WTC11 (cell line): ENCODE measurements at regions not wholly inside any gene's neighbourhood (a gene's known extent, or its start where the extent isn't known, plus 50 kb on each side); places are given as distances from the start of the nearest gene placed in this dataset.

ENCODE experiments used
- ATAC-seq: fragments of 200-7000 bp; cut with Tn5 transposase; 2 replicates; pipeline ENCODE4 v1.10.0; 2021; ENCODE audit warnings: mild to moderate bottlenecking, moderate library complexity
- CTCF ChIA-PET: fragments of 300-600 bp; sonication (Branson Sonifier 250); formaldehyde crosslinking; loops from one replicate; lab custom pipeline; 2021; ENCODE audit warnings: antibody characterized with exemption; lab: Charles Lee
- POLR2A ChIA-PET: fragments of 350-600 bp; sonication (Branson Sonifier 250); formaldehyde crosslinking; loops from one replicate; lab custom pipeline; 2021; ENCODE audit warnings: antibody characterized with exemption; lab: Charles Lee
- DNase-seq: peaks from one replicate; pipeline ENCODE4 v3.0.0; 2021; ENCODE audit warnings: low spot score
- H3K27ac Mint-ChIP-seq: 2 replicates; pipeline ENCODE4 v1.8.0; 2021; ENCODE audit warnings: mixed read lengths
- H3K27me3 Mint-ChIP-seq: 2 replicates; pipeline ENCODE4 v1.8.0; 2021; ENCODE audit warnings: low read depth, mild to moderate bottlenecking, moderate library complexity, mixed read lengths
- H3K36me3 Mint-ChIP-seq: 2 replicates; pipeline ENCODE4 v1.8.0; 2021; ENCODE audit warnings: mixed read lengths
- H3K4me1 Mint-ChIP-seq: 2 replicates; pipeline ENCODE4 v1.8.0; 2022; ENCODE audit warnings: mixed read lengths
- H3K4me3 Mint-ChIP-seq: 2 replicates; pipeline ENCODE4 v1.8.0; 2021; ENCODE audit warnings: mild to moderate bottlenecking, moderate library complexity, mixed read lengths
- H3K9me3 Mint-ChIP-seq: 2 replicates; pipeline ENCODE4 v1.8.0; 2021; ENCODE audit warnings: mixed read lengths
- CREM ChIP-seq: sonication (generic); formaldehyde crosslinking; IDR thresholded peaks from 2 replicates; pipeline ENCODE4 v1.8.1; 2022; ENCODE audit warnings: mild to moderate bottlenecking, missing genetic modification reagents, moderate library complexity
- ELF4 ChIP-seq: sonication (generic); formaldehyde crosslinking; IDR thresholded peaks from 2 replicates; pipeline ENCODE4 v1.8.1; 2022; ENCODE audit warnings: low read depth, mild to moderate bottlenecking, moderate library complexity, missing genetic modification reagents
- GRHL2 ChIP-seq: fragments of 250-450 bp; sonication (Bioruptor Pico); IDR thresholded peaks from 2 replicates; pipeline ENCODE4 v1.8.0; 2022; ENCODE audit warnings: mild to moderate bottlenecking, moderate library complexity; ENCODE audit not compliant: insufficient replicate concordance, severe bottlenecking
- IRF2 ChIP-seq: sonication (generic); formaldehyde crosslinking; IDR thresholded peaks from 2 replicates; pipeline ENCODE4 v1.8.0; 2022; ENCODE audit warnings: low read depth, missing genetic modification reagents, borderline replicate concordance
- KAT7 ChIP-seq: sonication (generic); formaldehyde crosslinking; IDR thresholded peaks from 2 replicates; pipeline ENCODE4 v1.8.1; 2023; ENCODE audit warnings: missing genetic modification reagents, mild to moderate bottlenecking, borderline replicate concordance
- RORB ChIP-seq: fragments of 250-450 bp; sonication (Bioruptor Pico); IDR thresholded peaks from 2 replicates; pipeline ENCODE4 v1.9.0; 2021; ENCODE audit warnings: mild to moderate bottlenecking
- TCF7 ChIP-seq: sonication (generic); formaldehyde crosslinking; IDR thresholded peaks from 2 replicates; pipeline ENCODE4 v1.8.0; 2022; ENCODE audit warnings: mild to moderate bottlenecking, low read depth, missing genetic modification reagents, moderate library complexity
- TEAD4 ChIP-seq: sonication (generic); formaldehyde crosslinking; IDR thresholded peaks from 2 replicates; pipeline ENCODE4 v1.8.0; 2022; ENCODE audit warnings: mild to moderate bottlenecking, missing genetic modification reagents
- ZNF263 ChIP-seq: sonication (generic); formaldehyde crosslinking; IDR thresholded peaks from 2 replicates; pipeline ENCODE4 v1.8.1; 2022; ENCODE audit warnings: low read depth, mild to moderate bottlenecking, moderate library complexity, missing genetic modification reagents
- ZNF317 ChIP-seq: sonication (generic); formaldehyde crosslinking; IDR thresholded peaks from 2 replicates; pipeline ENCODE4 v1.8.1; 2023; ENCODE audit warnings: low read depth, mild to moderate bottlenecking, moderate library complexity, missing genetic modification reagents, borderline replicate concordance
- TF ChIP-seq, protein P1 (sequence below): sonication (generic); formaldehyde crosslinking; conservative IDR thresholded peaks from 2 replicates; pipeline ENCODE4 v1.8.1; 2023; ENCODE audit warnings: mild to moderate bottlenecking, low read depth, missing genetic modification reagents, moderate library complexity
- TF ChIP-seq, protein P2 (sequence below): sonication (generic); formaldehyde crosslinking; IDR thresholded peaks from 2 replicates; pipeline ENCODE4 v1.8.1; 2022; ENCODE audit warnings: low read depth, missing genetic modification reagents, borderline replicate concordance
- TF ChIP-seq, protein P3 (sequence below): sonication (generic); formaldehyde crosslinking; IDR thresholded peaks from 2 replicates; pipeline ENCODE4 v1.8.1; 2022; ENCODE audit warnings: low read depth, mild to moderate bottlenecking, moderate library complexity, missing genetic modification reagents, borderline replicate concordance
- TF ChIP-seq, protein P4 (sequence below): sonication (generic); formaldehyde crosslinking; IDR thresholded peaks from 2 replicates; pipeline ENCODE4 v1.8.0; 2022; ENCODE audit warnings: missing genetic modification reagents
- TF ChIP-seq, protein P5 (sequence below): sonication (generic); formaldehyde crosslinking; IDR thresholded peaks from 2 replicates; pipeline ENCODE4 v1.8.1; 2023; ENCODE audit warnings: mild to moderate bottlenecking, missing genetic modification reagents
- TF ChIP-seq, protein P6 (sequence below): sonication (generic); formaldehyde crosslinking; IDR thresholded peaks from 2 replicates; pipeline ENCODE4 v1.8.1; 2023; ENCODE audit warnings: mild to moderate bottlenecking, missing genetic modification reagents, moderate library complexity
- TF ChIP-seq, protein P7 (sequence below): fragments of 250-450 bp; sonication (Bioruptor Pico); IDR thresholded peaks from 2 replicates; pipeline ENCODE4 v1.9.0; 2021; ENCODE audit warnings: mild to moderate bottlenecking

DNA sequence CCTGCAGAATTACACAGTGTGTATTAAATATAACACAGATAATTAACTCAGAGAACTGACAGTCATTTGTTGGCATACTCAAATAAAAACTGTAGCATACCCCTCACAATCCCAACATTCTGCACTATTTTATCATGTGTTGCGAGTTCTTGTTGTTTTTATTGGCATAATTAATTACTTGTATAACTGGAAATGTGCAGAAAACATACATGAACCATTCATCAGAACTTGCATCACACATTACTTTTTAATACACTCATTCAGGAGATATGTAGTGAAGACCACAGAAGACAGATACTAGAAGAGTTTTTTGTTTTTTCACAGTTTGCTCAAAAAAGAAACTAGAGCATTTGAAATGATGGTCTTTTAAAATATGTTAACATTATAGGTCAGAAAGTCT, 74.6 kb upstream of the NEIL3 start:
- POLR2A ChIA-PET: no interaction called here
- no peaks in the 10 kb centered on the region for H3K4me1 Mint-ChIP-seq
- CTCF ChIA-PET: no interaction called here
- H3K9me3 Mint-ChIP-seq: no peaks in the 10 kb centered on the region
- no peaks in the 10 kb centered on the region for H3K27me3 Mint-ChIP-seq
- H3K36me3 Mint-ChIP-seq: no peaks in the 10 kb centered on the region
- DNase-seq (no peak), ATAC-seq (no peak)
- no peak overlapping the region for H3K27ac Mint-ChIP-seq
- H3K4me3 Mint-ChIP-seq: no peak overlapping the region
- TF ChIP-seq IRF2 (CRISPR knock-in tag) (no peak), ZNF263 (CRISPR knock-in tag) (no peak), TCF7 (CRISPR knock-in tag) (no peak), TEAD4 (no peak), RORB (no peak), ZNF317 (CRISPR knock-in tag) (no peak), ELF4 (CRISPR knock-in tag) (no peak), GRHL2 (no peak), KAT7 (no peak)
- TF ChIP-seq, protein P1, sequence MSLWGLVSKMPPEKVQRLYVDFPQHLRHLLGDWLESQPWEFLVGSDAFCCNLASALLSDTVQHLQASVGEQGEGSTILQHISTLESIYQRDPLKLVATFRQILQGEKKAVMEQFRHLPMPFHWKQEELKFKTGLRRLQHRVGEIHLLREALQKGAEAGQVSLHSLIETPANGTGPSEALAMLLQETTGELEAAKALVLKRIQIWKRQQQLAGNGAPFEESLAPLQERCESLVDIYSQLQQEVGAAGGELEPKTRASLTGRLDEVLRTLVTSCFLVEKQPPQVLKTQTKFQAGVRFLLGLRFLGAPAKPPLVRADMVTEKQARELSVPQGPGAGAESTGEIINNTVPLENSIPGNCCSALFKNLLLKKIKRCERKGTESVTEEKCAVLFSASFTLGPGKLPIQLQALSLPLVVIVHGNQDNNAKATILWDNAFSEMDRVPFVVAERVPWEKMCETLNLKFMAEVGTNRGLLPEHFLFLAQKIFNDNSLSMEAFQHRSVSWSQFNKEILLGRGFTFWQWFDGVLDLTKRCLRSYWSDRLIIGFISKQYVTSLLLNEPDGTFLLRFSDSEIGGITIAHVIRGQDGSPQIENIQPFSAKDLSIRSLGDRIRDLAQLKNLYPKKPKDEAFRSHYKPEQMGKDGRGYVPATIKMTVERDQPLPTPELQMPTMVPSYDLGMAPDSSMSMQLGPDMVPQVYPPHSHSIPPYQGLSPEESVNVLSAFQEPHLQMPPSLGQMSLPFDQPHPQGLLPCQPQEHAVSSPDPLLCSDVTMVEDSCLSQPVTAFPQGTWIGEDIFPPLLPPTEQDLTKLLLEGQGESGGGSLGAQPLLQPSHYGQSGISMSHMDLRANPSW (CRISPR knock-in tag): no peak
- TF ChIP-seq, protein P2, sequence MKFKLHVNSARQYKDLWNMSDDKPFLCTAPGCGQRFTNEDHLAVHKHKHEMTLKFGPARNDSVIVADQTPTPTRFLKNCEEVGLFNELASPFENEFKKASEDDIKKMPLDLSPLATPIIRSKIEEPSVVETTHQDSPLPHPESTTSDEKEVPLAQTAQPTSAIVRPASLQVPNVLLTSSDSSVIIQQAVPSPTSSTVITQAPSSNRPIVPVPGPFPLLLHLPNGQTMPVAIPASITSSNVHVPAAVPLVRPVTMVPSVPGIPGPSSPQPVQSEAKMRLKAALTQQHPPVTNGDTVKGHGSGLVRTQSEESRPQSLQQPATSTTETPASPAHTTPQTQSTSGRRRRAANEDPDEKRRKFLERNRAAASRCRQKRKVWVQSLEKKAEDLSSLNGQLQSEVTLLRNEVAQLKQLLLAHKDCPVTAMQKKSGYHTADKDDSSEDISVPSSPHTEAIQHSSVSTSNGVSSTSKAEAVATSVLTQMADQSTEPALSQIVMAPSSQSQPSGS (CRISPR knock-in tag): no peak
- TF ChIP-seq, protein P3, sequence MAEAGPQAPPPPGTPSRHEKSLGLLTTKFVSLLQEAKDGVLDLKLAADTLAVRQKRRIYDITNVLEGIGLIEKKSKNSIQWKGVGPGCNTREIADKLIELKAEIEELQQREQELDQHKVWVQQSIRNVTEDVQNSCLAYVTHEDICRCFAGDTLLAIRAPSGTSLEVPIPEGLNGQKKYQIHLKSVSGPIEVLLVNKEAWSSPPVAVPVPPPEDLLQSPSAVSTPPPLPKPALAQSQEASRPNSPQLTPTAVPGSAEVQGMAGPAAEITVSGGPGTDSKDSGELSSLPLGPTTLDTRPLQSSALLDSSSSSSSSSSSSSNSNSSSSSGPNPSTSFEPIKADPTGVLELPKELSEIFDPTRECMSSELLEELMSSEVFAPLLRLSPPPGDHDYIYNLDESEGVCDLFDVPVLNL: no peak
- TF ChIP-seq, protein P4, sequence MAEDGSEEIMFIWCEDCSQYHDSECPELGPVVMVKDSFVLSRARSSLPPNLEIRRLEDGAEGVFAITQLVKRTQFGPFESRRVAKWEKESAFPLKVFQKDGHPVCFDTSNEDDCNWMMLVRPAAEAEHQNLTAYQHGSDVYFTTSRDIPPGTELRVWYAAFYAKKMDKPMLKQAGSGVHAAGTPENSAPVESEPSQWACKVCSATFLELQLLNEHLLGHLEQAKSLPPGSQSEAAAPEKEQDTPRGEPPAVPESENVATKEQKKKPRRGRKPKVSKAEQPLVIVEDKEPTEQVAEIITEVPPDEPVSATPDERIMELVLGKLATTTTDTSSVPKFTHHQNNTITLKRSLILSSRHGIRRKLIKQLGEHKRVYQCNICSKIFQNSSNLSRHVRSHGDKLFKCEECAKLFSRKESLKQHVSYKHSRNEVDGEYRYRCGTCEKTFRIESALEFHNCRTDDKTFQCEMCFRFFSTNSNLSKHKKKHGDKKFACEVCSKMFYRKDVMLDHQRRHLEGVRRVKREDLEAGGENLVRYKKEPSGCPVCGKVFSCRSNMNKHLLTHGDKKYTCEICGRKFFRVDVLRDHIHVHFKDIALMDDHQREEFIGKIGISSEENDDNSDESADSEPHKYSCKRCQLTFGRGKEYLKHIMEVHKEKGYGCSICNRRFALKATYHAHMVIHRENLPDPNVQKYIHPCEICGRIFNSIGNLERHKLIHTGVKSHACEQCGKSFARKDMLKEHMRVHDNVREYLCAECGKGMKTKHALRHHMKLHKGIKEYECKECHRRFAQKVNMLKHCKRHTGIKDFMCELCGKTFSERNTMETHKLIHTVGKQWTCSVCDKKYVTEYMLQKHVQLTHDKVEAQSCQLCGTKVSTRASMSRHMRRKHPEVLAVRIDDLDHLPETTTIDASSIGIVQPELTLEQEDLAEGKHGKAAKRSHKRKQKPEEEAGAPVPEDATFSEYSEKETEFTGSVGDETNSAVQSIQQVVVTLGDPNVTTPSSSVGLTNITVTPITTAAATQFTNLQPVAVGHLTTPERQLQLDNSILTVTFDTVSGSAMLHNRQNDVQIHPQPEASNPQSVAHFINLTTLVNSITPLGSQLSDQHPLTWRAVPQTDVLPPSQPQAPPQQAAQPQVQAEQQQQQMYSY (CRISPR knock-in tag): no peak
- TF ChIP-seq, protein P5, sequence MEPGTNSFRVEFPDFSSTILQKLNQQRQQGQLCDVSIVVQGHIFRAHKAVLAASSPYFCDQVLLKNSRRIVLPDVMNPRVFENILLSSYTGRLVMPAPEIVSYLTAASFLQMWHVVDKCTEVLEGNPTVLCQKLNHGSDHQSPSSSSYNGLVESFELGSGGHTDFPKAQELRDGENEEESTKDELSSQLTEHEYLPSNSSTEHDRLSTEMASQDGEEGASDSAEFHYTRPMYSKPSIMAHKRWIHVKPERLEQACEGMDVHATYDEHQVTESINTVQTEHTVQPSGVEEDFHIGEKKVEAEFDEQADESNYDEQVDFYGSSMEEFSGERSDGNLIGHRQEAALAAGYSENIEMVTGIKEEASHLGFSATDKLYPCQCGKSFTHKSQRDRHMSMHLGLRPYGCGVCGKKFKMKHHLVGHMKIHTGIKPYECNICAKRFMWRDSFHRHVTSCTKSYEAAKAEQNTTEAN (CRISPR knock-in tag): no peak
- TF ChIP-seq, protein P6, sequence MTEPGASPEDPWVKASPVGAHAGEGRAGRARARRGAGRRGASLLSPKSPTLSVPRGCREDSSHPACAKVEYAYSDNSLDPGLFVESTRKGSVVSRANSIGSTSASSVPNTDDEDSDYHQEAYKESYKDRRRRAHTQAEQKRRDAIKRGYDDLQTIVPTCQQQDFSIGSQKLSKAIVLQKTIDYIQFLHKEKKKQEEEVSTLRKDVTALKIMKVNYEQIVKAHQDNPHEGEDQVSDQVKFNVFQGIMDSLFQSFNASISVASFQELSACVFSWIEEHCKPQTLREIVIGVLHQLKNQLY (CRISPR knock-in tag): no peak

DNA sequence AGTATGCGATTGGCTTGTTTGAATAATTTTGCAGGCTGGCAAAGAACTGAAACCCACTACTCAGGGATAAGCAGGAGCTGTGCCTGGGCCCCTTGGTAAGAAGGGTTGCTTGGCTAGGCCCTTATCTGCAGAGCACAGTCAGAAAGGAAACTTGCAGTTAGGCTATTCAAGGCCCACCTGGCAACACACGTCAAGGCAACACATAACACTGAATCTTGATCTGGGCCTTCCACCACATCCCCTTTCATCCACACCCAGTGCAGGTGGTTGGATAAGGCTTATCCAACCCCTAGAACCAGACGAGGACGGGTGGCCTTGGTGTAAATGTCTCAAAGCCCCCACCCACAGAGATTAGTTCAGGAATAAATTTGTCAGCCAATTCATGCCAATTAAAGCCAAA, 72.8 kb upstream of the NEIL3 start:
- Mint-ChIP-seq H3K27ac (no peak overlapping the region), H3K36me3 (no peaks in the 10 kb centered on the region), H3K4me3 (no peak overlapping the region), H3K4me1 (no peaks in the 10 kb centered on the region), H3K9me3 (peaks cover 5% of the 10 kb centered on the region), H3K27me3 (no peaks in the 10 kb centered on the region)
- DNase-seq (no peak), ATAC-seq (no peak)
- CTCF ChIA-PET: no interaction called here
- POLR2A ChIA-PET: no interaction called here
- TF ChIP-seq, protein P5 (CRISPR knock-in tag): no peak
- TF ChIP-seq, protein P7, sequence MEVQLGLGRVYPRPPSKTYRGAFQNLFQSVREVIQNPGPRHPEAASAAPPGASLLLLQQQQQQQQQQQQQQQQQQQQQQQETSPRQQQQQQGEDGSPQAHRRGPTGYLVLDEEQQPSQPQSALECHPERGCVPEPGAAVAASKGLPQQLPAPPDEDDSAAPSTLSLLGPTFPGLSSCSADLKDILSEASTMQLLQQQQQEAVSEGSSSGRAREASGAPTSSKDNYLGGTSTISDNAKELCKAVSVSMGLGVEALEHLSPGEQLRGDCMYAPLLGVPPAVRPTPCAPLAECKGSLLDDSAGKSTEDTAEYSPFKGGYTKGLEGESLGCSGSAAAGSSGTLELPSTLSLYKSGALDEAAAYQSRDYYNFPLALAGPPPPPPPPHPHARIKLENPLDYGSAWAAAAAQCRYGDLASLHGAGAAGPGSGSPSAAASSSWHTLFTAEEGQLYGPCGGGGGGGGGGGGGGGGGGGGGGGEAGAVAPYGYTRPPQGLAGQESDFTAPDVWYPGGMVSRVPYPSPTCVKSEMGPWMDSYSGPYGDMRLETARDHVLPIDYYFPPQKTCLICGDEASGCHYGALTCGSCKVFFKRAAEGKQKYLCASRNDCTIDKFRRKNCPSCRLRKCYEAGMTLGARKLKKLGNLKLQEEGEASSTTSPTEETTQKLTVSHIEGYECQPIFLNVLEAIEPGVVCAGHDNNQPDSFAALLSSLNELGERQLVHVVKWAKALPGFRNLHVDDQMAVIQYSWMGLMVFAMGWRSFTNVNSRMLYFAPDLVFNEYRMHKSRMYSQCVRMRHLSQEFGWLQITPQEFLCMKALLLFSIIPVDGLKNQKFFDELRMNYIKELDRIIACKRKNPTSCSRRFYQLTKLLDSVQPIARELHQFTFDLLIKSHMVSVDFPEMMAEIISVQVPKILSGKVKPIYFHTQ: no peak
- no peak for TF ChIP-seq KAT7
- TF ChIP-seq CREM: no peak
